Gastroesophageal sphincter (tissue), 3 donors: ENCODE measurements at regions not wholly inside any gene's neighbourhood (a gene's known extent, or its start where the extent isn't known, plus 50 kb on each side); places are given as distances from the start of the nearest gene placed in this dataset.

Experiments used
- CTCF ChIP-seq, 4 experiments: fragments of 200-600 bp in 2 of 4; fragments of 450-650 bp in 2 of 4; sonication (generic) in 1 of 4; IDR thresholded peaks; one replicate each; pipeline ENCODE4 v1.5.1; 2017 to 2019; ENCODE audit warnings: antibody characterized with exemption in 4 of 4, mild to moderate bottlenecking in 2 of 4, moderate library complexity in 2 of 4
- EP300 ChIP-seq: sonication (generic); formaldehyde crosslinking; IDR thresholded peaks from one replicate; pipeline ENCODE4 v1.6.1; 2017; ENCODE audit warnings: antibody characterized with exemption, mild to moderate bottlenecking

- TF ChIP-seq CTCF (IDR thresholded peaks at IDR 0.05) (no peak), EP300 (no peak)
These were observed 254.4 kb upstream of the ZPLD1 start for GRCh38 chr3:102180280-102180931.
